HG02885 (cell line): ENCODE measurements at regions not wholly inside any gene's neighbourhood (a gene's known extent, or its start where the extent isn't known, plus 50 kb on each side); places are given as distances from the start of the nearest gene placed in this dataset.

Source experiments
- ATAC-seq: cut with Tn5 transposase; IDR thresholded peaks from one replicate; pipeline ENCODE4 v1.9.1; 2021; ENCODE audit warnings: mild to moderate bottlenecking; ENCODE audit not compliant: unreplicated experiment, poor library complexity

DNA sequence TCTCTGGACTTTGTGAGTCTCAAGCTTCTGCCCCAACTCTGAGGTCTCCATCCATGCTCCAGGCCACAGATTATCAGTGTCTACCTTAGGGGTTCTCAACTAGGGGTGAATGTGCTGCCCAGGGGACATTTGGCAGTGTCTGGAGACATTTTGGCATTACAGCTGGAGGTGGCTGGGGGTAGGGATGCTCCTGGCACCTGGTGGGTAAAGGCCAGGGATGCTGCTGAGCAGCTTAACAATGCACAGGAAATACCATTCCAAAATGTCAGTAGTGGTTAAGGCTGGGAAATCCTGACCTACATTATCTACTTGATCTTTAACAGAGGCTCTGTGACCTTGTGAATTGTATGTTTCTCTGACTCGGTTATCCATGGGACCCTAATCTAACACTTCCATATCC lies 67.3 kb upstream of the PALS2 start:
- ATAC-seq: no peak

DNA sequence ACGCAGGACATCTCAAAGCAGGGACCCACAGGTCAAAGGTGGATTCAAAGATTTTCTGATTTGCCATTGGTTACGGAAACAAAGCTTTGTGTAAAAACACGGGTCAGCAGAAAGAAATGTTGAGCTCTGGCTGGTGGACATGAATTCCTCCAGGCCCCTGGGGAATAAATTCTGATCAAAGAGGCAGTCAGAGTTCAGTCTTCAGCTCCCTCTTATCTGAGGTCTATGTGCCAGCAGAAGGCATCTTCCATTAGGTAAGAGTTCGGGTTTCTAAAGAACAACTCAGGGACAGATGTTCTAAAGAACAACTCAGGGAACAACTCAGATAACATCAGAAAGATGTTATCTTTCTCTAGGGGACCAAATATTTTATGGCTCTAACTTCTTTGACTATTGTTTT lies 64.9 kb upstream of the PALS2 start:
- ATAC-seq: no peak

DNA sequence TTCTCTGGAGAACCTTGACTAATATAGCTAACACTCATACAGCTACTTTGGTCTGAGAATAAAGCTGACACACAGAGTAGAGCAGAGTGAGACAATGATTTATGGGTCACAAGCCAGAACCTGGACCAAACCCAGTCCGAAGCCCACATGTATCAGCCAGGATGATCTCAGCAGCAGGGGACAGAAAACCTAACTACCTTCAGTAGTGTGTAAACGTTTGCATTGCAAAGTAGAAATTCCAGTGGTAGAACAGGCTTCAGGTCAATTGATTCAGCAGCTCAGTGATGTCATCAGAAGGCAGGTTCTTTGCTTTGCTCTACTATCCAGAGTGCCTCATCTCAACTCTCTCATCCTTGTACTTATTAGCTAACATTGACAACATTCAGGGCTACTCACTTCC lies 62.5 kb upstream of the PALS2 start:
- no peak for ATAC-seq

DNA sequence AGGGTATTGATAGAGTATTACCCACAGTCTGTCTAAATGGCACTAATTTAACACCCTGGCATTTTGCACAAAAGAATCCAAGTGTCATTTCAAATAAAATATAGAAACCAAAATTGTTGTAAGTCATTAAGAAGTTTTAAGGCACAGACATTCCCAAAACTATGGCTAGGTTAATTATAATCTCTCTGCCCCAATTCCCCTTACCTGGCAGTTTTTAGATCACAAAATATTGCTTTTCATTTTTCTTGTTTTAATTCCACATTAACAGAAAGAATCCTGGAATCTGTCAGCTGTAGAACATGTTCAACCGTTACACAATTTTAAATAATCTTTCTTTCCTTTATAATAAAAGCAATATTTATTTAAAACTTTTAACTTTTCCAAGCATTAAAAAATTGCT lies 56.1 kb upstream of the PALS2 start:
- ATAC-seq: no peak

DNA sequence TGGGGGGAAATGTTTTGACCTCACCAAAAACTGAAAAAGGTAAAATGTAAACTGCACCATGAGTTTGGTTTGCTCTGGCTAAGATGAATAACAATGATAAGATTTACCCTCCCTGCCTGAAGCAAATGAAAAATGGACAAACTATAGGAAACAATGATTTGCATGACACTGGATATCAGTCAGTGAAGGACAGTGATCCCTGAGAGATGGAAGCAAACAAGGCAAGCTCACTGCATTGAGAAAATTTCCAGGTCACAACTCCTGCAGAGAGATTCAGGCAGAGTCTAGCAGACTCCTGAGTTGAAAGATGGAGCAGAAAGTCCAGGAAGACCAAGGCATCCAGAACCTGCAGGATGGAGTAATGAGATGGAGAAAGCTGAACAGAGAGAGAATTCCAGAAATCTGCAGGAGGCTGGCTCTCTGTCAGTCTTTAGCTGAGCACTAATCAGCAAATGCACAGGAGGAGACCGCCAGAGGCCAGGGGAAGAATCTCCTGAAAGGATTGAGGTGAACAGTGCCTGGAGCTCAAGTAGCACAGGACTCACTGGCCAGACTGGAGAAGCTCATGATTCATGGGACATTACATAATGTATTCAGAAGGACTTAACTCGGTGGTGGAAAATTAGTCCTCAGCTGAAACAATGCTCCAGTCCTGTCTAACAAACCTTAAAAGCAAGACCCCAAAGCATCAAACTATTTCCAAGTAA lies 51.2 kb upstream of the PALS2 start:
- no peak for ATAC-seq
